ENCODE measurements at regions not wholly inside any gene's neighbourhood (a gene's known extent, or its start where the extent isn't known, plus 50 kb on each side); places are given as distances from the start of the nearest gene placed in this dataset.

DNA sequence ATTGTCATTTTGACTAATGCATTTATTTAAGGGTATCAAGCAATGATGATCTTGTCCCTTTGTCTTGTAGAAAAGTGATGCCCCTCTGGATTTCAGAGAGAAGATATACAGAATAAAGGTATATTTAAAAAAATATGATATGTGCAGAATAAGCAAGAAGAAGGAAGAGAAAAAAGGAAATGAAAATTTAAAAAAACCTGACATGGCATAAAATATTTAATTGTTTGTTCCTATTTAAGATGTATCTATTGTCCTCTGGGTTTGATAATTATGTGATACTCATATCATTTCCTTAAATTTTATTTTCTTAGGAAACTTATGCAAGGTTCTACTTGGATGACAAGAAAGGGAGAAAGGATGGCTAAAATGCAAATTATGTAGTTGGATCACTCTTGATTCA, 983.7 kb upstream of the CDH6 start:
- Mint-ChIP-seq H3K27ac (no peak overlapping the region), H3K4me3 (no peak overlapping the region), H3K27me3 (ENCODE audit: insufficient read depth) (no peaks in the 10 kb centered on the region; the same call in 1 of the 2 replicates), H3K9me3 (peaks cover 52% of the 10 kb centered on the region), H3K4me1 (ENCODE audit: low read depth) (no peaks in the 10 kb centered on the region), H3K36me3 (ENCODE audit: low read depth) (no peaks in the 10 kb centered on the region)
- no peak for DNase-seq
- TF ChIP-seq, protein P1, sequence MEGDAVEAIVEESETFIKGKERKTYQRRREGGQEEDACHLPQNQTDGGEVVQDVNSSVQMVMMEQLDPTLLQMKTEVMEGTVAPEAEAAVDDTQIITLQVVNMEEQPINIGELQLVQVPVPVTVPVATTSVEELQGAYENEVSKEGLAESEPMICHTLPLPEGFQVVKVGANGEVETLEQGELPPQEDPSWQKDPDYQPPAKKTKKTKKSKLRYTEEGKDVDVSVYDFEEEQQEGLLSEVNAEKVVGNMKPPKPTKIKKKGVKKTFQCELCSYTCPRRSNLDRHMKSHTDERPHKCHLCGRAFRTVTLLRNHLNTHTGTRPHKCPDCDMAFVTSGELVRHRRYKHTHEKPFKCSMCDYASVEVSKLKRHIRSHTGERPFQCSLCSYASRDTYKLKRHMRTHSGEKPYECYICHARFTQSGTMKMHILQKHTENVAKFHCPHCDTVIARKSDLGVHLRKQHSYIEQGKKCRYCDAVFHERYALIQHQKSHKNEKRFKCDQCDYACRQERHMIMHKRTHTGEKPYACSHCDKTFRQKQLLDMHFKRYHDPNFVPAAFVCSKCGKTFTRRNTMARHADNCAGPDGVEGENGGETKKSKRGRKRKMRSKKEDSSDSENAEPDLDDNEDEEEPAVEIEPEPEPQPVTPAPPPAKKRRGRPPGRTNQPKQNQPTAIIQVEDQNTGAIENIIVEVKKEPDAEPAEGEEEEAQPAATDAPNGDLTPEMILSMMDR (IDR thresholded peaks at IDR 0.05) = no peak

DNA sequence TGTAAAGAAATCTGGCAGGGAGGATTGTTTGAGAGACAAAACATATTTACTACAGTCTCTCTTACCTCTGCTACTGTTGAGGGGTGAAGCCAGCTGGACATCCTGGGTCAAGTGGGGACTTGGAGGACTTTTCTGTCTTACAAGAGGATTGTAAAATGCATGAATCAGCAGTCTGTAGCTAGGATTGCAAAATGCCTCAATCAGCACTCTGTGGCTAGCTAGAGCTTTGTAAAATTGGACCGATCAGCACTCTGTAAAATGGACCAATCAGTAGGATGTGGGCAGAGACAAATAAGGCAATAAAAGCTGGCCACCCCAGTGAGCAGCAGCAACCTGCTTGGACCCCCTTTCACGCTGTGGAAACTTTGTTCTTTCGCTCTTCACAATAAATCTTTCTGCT, 995.8 kb upstream of the CDH6 start:
- Mint-ChIP-seq H3K4me3 (no peak overlapping the region), H3K9me3 (peaks cover 27% of the 10 kb centered on the region), H3K27me3 (ENCODE audit: insufficient read depth) (no peaks in the 10 kb centered on the region), H3K27ac (no peak overlapping the region), H3K36me3 (ENCODE audit: low read depth) (no peaks in the 10 kb centered on the region), H3K4me1 (ENCODE audit: low read depth) (no peaks in the 10 kb centered on the region)
- TF ChIP-seq, protein P1 (IDR thresholded peaks at IDR 0.05) = no peak
- DNase-seq = no peak

- Mint-ChIP-seq H3K4me1 (ENCODE audit: low read depth) (no peaks in the 10 kb centered on the region), H3K36me3 (ENCODE audit: low read depth) (no peaks in the 10 kb centered on the region), H3K27ac (no peak overlapping the region), H3K9me3 (peaks cover 26% of the 10 kb centered on the region), H3K27me3 (ENCODE audit: insufficient read depth) (no peaks in the 10 kb centered on the region), H3K4me3 (no peak overlapping the region)
- TF ChIP-seq, protein P1 (IDR thresholded peaks at IDR 0.05) = no peak
- no peak for DNase-seq
Measured at GRCh38 chr5:30195036-30195435, 998.5 kb upstream of the CDH6 start.

DNA sequence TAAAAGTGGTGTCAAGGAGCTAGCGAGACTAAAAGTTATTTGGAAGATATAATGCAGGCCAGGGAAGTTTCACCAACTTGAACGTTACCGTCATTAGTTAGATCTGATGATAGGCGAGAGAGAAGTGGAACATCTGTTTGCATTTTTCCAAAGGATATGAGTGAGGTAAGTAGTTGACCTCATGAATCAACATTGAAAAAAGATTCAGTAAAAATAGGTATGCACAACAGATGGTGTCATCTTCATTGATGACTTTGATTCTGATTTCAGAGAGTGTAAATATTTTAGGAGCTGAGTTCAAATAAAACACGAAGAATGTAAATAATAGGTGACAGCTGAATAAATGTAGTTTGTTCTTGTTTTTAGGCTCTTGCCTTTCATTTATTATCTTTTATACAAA, 998.9 kb upstream of the CDH6 start:
- H3K36me3 Mint-ChIP-seq (ENCODE audit: low read depth) = no peaks in the 10 kb centered on the region

GRCh38 chr5:30183795-30184194, 1009.7 kb upstream of the CDH6 start:
- Mint-ChIP-seq H3K9me3 (peaks cover 23% of the 10 kb centered on the region), H3K36me3 (ENCODE audit: low read depth) (no peaks in the 10 kb centered on the region), H3K4me1 (ENCODE audit: low read depth) (no peaks in the 10 kb centered on the region), H3K4me3 (no peak overlapping the region), H3K27me3 (ENCODE audit: insufficient read depth) (no peaks in the 10 kb centered on the region), H3K27ac (no peak overlapping the region)
- TF ChIP-seq, protein P1 (IDR thresholded peaks at IDR 0.05) = no peak
- no peak for DNase-seq

More for the DNA sequence above, 998.9 kb upstream of the CDH6 start:
- TF ChIP-seq, protein P1 (IDR thresholded peaks at IDR 0.05) = no peak
- Mint-ChIP-seq H3K27me3 (ENCODE audit: insufficient read depth) (no peaks in the 10 kb centered on the region), H3K4me1 (ENCODE audit: low read depth) (no peaks in the 10 kb centered on the region), H3K9me3 (peaks cover 26% of the 10 kb centered on the region), H3K4me3 (no peak overlapping the region), H3K27ac (no peak overlapping the region)
- DNase-seq = no peak

DNA sequence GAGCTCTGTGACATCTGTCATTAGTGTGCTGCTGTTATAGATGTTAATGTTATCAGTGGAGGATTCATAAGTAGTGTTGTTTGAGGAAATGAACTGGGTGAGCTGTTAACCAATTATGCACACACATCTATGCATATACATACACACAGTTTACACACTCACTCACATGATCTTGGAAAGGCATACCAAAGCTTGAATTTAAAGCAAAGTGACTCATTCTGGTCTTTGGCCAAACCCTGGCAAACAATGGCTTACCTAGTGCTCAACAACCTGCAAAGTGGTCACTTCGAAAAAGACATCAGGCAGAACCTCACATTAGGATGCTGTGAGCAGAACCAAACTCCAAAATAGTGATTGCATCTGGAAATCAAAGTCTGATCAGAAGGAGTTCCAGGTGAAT, 1037.3 kb upstream of the CDH6 start:
- H3K4me1 Mint-ChIP-seq (ENCODE audit: low read depth) = no peaks in the 10 kb centered on the region
- DNase-seq = no peak
- no peak overlapping the region for H3K27ac Mint-ChIP-seq
- peaks cover 4% of the 10 kb centered on the region; the same call in 1 of the 2 replicates for H3K36me3 Mint-ChIP-seq (ENCODE audit: low read depth)
- peaks cover 34% of the 10 kb centered on the region for H3K9me3 Mint-ChIP-seq
- no peaks in the 10 kb centered on the region for H3K27me3 Mint-ChIP-seq (ENCODE audit: insufficient read depth)
- H3K4me3 Mint-ChIP-seq = no peak overlapping the region
- TF ChIP-seq, protein P1 (IDR thresholded peaks at IDR 0.05) = no peak
